Renal pelvis (tissue), 1 donor: ENCODE measurements at regions not wholly inside any gene's neighbourhood (a gene's known extent, or its start where the extent isn't known, plus 50 kb on each side); places are given as distances from the start of the nearest gene placed in this dataset.
A peak's percentile ranks its signal among the peaks of the same experiment; 100 is the strongest.
"Not testable (repeated sequence)": the region's sequence is repeated elsewhere in the genome, so short reads cannot be mapped to it uniquely, and the experiment has no call there.

Source experiments
- DNase-seq: peaks from one replicate; pipeline ENCODE4 v3.0.0-alpha.2; 2013

- DNase-seq = peak; percentile 78
Observed at GRCh38 chrX:115968436-115969252, 201.9 kb upstream of the AGTR2 start.

GRCh38 chrX:115970718-115971117 lies 199.8 kb upstream of the AGTR2 start:
- DNase-seq = no peak

- no peak for DNase-seq
Observed at GRCh38 chrX:115972717-115973116, 197.8 kb upstream of the AGTR2 start.

- DNase-seq = no peak
Observed at GRCh38 chrX:115978068-115978467, 192.5 kb upstream of the AGTR2 start.

- not testable (repeated sequence) for DNase-seq
Observed at GRCh38 chrX:115983148-115983547, 187.4 kb upstream of the AGTR2 start.

- DNase-seq = not testable (repeated sequence)
Observed at GRCh38 chrX:115987464-115987863, 183.1 kb upstream of the AGTR2 start.

- DNase-seq = peak; percentile 14
Observed at GRCh38 chrX:115988825-115989224, 181.7 kb upstream of the AGTR2 start.

- no peak for DNase-seq
Observed at GRCh38 chrX:115989686-115990085, 180.9 kb upstream of the AGTR2 start.

- no peak for DNase-seq
Observed at GRCh38 chrX:116009346-116009745, 161.2 kb upstream of the AGTR2 start.

GRCh38 chrX:116009861-116010710 lies 160.5 kb upstream of the AGTR2 start:
- DNase-seq = peak; percentile 24

GRCh38 chrX:116010939-116011338 lies 159.6 kb upstream of the AGTR2 start:
- DNase-seq = no peak

GRCh38 chrX:116031331-116031730 lies 139.2 kb upstream of the AGTR2 start:
- DNase-seq = no peak
